ENCODE measurements at regions not wholly inside any gene's neighbourhood (a gene's known extent, or its start where the extent isn't known, plus 50 kb on each side); places are given as distances from the start of the nearest gene placed in this dataset.

GRCh38 chr5:128591598-128592455, 53.8 kb upstream of the FBN2 start:
- no peak for DNase-seq

- DNase-seq: no peak
These were observed 58.0 kb upstream of the FBN2 start for GRCh38 chr5:128596071-128596470.

- DNase-seq: no peak
These were observed 59.1 kb upstream of the FBN2 start for GRCh38 chr5:128597156-128597555.

GRCh38 chr5:128613128-128613527, 75.1 kb upstream of the FBN2 start:
- DNase-seq: no peak

GRCh38 chr5:128613766-128614165, 75.7 kb upstream of the FBN2 start:
- DNase-seq: no peak

- no peak for DNase-seq
These were observed 77.5 kb upstream of the FBN2 start for GRCh38 chr5:128615578-128615977.

- DNase-seq: no peak
These were observed 88.6 kb upstream of the FBN2 start for GRCh38 chr5:128626536-128627090.

GRCh38 chr5:128627939-128628338, 89.9 kb upstream of the FBN2 start:
- no peak for DNase-seq

GRCh38 chr5:128629157-128629556, 91.1 kb upstream of the FBN2 start:
- no peak for DNase-seq

- no peak for DNase-seq
These were observed 92.1 kb upstream of the FBN2 start for GRCh38 chr5:128630121-128630520.

- no peak for DNase-seq
These were observed 93.7 kb upstream of the FBN2 start for GRCh38 chr5:128631771-128632170.

- no peak for DNase-seq
These were observed 94.2 kb upstream of the FBN2 start for GRCh38 chr5:128632264-128632663.

GRCh38 chr5:128633901-128634300, 95.9 kb upstream of the FBN2 start:
- no peak for DNase-seq

GRCh38 chr5:128635379-128635778, 97.3 kb upstream of the FBN2 start:
- DNase-seq: no peak

- no peak for DNase-seq
These were observed 98.3 kb upstream of the FBN2 start for GRCh38 chr5:128636361-128636760.

GRCh38 chr5:128637031-128637430, 99.0 kb upstream of the FBN2 start:
- no peak for DNase-seq

GRCh38 chr5:128641861-128642260, 103.8 kb upstream of the FBN2 start:
- DNase-seq: no peak

- DNase-seq: no peak
These were observed 106.8 kb upstream of the FBN2 start for GRCh38 chr5:128644863-128645262.

- no peak for DNase-seq
These were observed 107.5 kb upstream of the FBN2 start for GRCh38 chr5:128645581-128645980.

- no peak for DNase-seq
These were observed 108.1 kb upstream of the FBN2 start for GRCh38 chr5:128646176-128646575.

- no peak for DNase-seq
These were observed 111.1 kb upstream of the FBN2 start for GRCh38 chr5:128649192-128649591.

GRCh38 chr5:128662997-128663396, 125.0 kb upstream of the FBN2 start:
- DNase-seq: no peak

- DNase-seq: no peak
These were observed 127.8 kb upstream of the FBN2 start for GRCh38 chr5:128665747-128666355.

GRCh38 chr5:128667152-128667551, 129.1 kb upstream of the FBN2 start:
- DNase-seq: no peak
